Fibroblast of lung (primary cell): ENCODE measurements at regions not wholly inside any gene's neighbourhood (a gene's known extent, or its start where the extent isn't known, plus 50 kb on each side); places are given as distances from the start of the nearest gene placed in this dataset.

Experiments
- DNase-seq, 2 donors: peaks; one replicate each; pipeline versions ENCODE4 v3.0.0 to v3.0.0-alpha.2; 2010; ENCODE audit warnings: low read depth in 2 of 2
- H2AFZ ChIP-seq: 2 replicates; pipeline ENCODE4 v1.5.1; 2012; ENCODE audit warnings: low read length, control low read depth, inconsistent platforms
- H3K27ac ChIP-seq: 2 replicates; pipeline ENCODE4 v1.5.1; 2011; ENCODE audit warnings: low read length, control low read depth; ENCODE audit not compliant: insufficient read depth
- H3K27me3 ChIP-seq: 2 replicates; pipeline ENCODE4 v1.5.1; 2011; ENCODE audit warnings: mild to moderate bottlenecking, low read length; ENCODE audit not compliant: control insufficient read depth, insufficient read depth
- H3K36me3 ChIP-seq: 2 replicates; pipeline ENCODE4 v1.5.1; 2011; ENCODE audit warnings: low read length; ENCODE audit not compliant: control insufficient read depth, insufficient read depth
- H3K4me1 ChIP-seq: 2 replicates; pipeline ENCODE4 v1.5.1; 2011; ENCODE audit warnings: low read length; ENCODE audit not compliant: control insufficient read depth, insufficient read depth; ENCODE audit errors: extremely low read depth
- H3K4me2 ChIP-seq: 2 replicates; pipeline ENCODE4 v1.5.1; 2011; ENCODE audit warnings: low read length, control low read depth; ENCODE audit not compliant: insufficient read depth; ENCODE audit errors: extremely low read depth
- H3K4me3 ChIP-seq, 4 experiments: fragments of 200-600 bp in 1 of 4; sonication (generic) in 1 of 4; replicated peaks in 1 of 4; 2 replicates each; pipeline ENCODE4 v1.5.1; 2011 to 2016; ENCODE audit warnings: low read length in 4 of 4, low read depth in 3 of 4, mild to moderate bottlenecking in 3 of 4, control low read depth in 2 of 4, inconsistent platforms in 1 of 4, mixed read lengths in 1 of 4; ENCODE audit not compliant: insufficient read depth in 1 of 4; ENCODE audit errors: control extremely low read depth in 1 of 4
- H3K79me2 ChIP-seq: 2 replicates; pipeline ENCODE4 v1.5.1; 2012; ENCODE audit warnings: mild to moderate bottlenecking, low read length, inconsistent platforms; ENCODE audit not compliant: control insufficient read depth, insufficient read depth
- H3K9ac ChIP-seq: 2 replicates; pipeline ENCODE4 v1.5.1; 2011; ENCODE audit warnings: mild to moderate bottlenecking, low read length, control low read depth; ENCODE audit not compliant: insufficient read depth
- H3K9me3 ChIP-seq: 2 replicates; pipeline ENCODE4 v1.5.1; 2012; ENCODE audit warnings: low read depth, low read length; ENCODE audit not compliant: control insufficient read depth, insufficient read depth
- H4K20me1 ChIP-seq: 2 replicates; pipeline ENCODE4 v1.5.1; 2011; ENCODE audit warnings: low read length; ENCODE audit not compliant: control insufficient read depth, insufficient read depth; ENCODE audit errors: extremely low read depth
- EZH2 ChIP-seq: IDR thresholded peaks from 2 replicates; pipeline ENCODE4 v1.5.1; 2012; ENCODE audit warnings: low read length, control low read depth, mild to moderate bottlenecking; ENCODE audit errors: missing control alignments
- TF ChIP-seq, protein P1 (sequence below), 2 donors: IDR thresholded peaks in 1 of 2; conservative IDR thresholded peaks in 1 of 2; 1 replicate in 1 of 2; 2 replicates in 1 of 2; pipeline ENCODE4 v1.5.1; 2011 to 2012; ENCODE audit warnings: low read length in 2 of 2, control low read depth in 1 of 2, inconsistent platforms in 1 of 2, low read depth in 1 of 2, mild to moderate bottlenecking in 1 of 2

DNA sequence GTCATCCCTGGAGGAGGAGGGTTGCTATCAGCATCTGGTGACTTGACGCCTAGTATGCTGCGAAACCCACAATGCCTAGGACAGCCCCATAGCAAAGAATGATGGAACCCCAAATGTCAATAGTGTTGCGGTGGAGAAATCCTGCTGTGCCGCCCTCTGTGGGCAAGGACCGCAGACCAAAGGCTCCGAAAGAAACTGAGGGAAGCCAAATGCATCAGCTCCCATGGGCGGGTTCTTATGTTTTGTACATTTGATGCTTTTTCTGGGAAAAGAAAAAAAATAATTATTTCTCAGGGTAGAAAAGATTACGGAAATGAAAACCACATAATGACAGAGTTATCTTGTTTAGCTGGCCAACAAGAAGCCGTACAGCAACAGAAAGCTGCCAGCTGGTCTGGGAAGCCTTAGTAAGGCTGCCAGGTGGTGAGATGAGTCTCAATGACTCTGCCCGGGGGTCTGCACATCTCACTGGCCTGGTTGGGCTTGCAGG, 95.0 kb upstream of the TBL1X start:
- peak in 1 of 2 donors; percentile 56 for DNase-seq
- H3K4me1 ChIP-seq, result no peaks in the 10 kb centered on the region
- H3K27ac ChIP-seq, result no peak overlapping the region
- H3K4me3 ChIP-seq, result no peak overlapping the region
- H3K4me2 ChIP-seq, result no peak overlapping the region
- H2AFZ ChIP-seq, result no peak overlapping the region
- TF ChIP-seq EZH2, result no peak
- TF ChIP-seq, protein P1, sequence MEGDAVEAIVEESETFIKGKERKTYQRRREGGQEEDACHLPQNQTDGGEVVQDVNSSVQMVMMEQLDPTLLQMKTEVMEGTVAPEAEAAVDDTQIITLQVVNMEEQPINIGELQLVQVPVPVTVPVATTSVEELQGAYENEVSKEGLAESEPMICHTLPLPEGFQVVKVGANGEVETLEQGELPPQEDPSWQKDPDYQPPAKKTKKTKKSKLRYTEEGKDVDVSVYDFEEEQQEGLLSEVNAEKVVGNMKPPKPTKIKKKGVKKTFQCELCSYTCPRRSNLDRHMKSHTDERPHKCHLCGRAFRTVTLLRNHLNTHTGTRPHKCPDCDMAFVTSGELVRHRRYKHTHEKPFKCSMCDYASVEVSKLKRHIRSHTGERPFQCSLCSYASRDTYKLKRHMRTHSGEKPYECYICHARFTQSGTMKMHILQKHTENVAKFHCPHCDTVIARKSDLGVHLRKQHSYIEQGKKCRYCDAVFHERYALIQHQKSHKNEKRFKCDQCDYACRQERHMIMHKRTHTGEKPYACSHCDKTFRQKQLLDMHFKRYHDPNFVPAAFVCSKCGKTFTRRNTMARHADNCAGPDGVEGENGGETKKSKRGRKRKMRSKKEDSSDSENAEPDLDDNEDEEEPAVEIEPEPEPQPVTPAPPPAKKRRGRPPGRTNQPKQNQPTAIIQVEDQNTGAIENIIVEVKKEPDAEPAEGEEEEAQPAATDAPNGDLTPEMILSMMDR (conservative IDR thresholded peaks at IDR 0.05 in 1 of 2, IDR thresholded peaks at IDR 0.05 in 1 of 2; ENCODE audit: low read depth in 1 of 2, low read length in 2 of 2), result no peak
- H3K9me3 ChIP-seq, result no peaks in the 10 kb centered on the region
- no peaks in the 10 kb centered on the region for H4K20me1 ChIP-seq
- no peaks in the 10 kb centered on the region for H3K79me2 ChIP-seq
- H3K27me3 ChIP-seq, result no peaks in the 10 kb centered on the region
- no peak overlapping the region for H3K9ac ChIP-seq
- H3K36me3 ChIP-seq, result no peaks in the 10 kb centered on the region

DNA sequence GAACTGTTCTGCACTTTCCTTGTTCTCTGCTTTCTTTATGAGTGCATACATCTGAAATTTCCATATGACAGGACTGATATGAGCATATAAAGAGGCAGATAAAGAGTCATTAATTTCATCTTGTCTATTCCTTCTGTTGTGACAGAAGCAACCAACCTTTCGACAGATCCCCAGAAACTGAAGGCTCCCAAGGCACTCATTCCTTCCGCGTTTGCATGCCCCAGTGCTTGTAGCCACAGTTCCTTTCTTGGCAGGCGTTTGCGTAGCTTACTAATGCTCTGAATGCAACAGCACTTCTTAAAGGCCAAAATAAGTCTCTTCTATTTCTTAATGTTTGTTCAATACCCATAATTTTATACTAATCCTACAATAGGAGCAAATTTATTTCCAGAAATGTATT, 94.0 kb upstream of the TBL1X start:
- Histone ChIP-seq H3K4me3 (no peak overlapping the region), H3K4me2 (no peak overlapping the region), H3K79me2 (no peaks in the 10 kb centered on the region), H2AFZ (no peak overlapping the region), H3K9me3 (no peaks in the 10 kb centered on the region), H3K27ac (no peak overlapping the region), H3K36me3 (no peaks in the 10 kb centered on the region), H3K27me3 (no peaks in the 10 kb centered on the region), H3K4me1 (no peaks in the 10 kb centered on the region), H3K9ac (no peak overlapping the region), H4K20me1 (no peaks in the 10 kb centered on the region)
- TF ChIP-seq, protein P1 (conservative IDR thresholded peaks at IDR 0.05 in 1 of 2, IDR thresholded peaks at IDR 0.05 in 1 of 2; ENCODE audit: low read depth in 1 of 2, low read length in 2 of 2), result no peak
- no peak for TF ChIP-seq EZH2
- peak; percentile 37 to 63 for DNase-seq

DNA sequence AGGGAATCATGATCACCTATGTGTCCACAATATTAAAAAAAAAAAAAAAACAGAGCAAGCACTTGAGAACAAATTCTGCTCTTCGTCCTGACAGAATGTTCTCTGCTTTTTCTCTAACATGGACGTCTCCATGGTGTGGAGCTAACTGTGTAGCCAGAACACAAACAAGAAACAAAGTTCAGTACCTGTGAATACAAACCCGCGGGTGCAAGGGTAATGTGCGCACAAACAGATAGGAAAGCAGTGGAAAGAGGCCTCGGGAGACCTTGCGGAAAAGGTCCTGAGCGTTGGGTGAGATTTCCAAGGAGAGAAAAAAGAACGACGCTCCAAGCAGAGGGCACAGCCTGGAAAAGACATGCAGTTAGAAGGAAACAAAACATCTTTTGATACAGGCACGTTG, 92.0 kb upstream of the TBL1X start:
- H3K27ac ChIP-seq, result no peak overlapping the region
- H3K27me3 ChIP-seq, result no peaks in the 10 kb centered on the region
- no peaks in the 10 kb centered on the region for H3K4me1 ChIP-seq
- H4K20me1 ChIP-seq, result no peaks in the 10 kb centered on the region
- no peak overlapping the region for H3K4me2 ChIP-seq
- H3K9ac ChIP-seq, result no peak overlapping the region
- H2AFZ ChIP-seq, result no peak overlapping the region
- DNase-seq, result no peak
- H3K79me2 ChIP-seq, result no peaks in the 10 kb centered on the region
- TF ChIP-seq, protein P1 (conservative IDR thresholded peaks at IDR 0.05 in 1 of 2, IDR thresholded peaks at IDR 0.05 in 1 of 2; ENCODE audit: low read depth in 1 of 2, low read length in 2 of 2), result no peak
- no peak for TF ChIP-seq EZH2
- H3K36me3 ChIP-seq, result no peaks in the 10 kb centered on the region
- H3K9me3 ChIP-seq, result no peaks in the 10 kb centered on the region
- H3K4me3 ChIP-seq, result no peak overlapping the region
